SK-N-SH treated with all-trans-retinoic acid at 6 μM for 48 hours (cell line): ENCODE measurements at regions not wholly inside any gene's neighbourhood (a gene's known extent, or its start where the extent isn't known, plus 50 kb on each side); places are given as distances from the start of the nearest gene placed in this dataset.

Experiments
- ARNTL ChIP-seq: fragments of 450-650 bp; formaldehyde crosslinking; IDR thresholded peaks from 2 replicates; pipeline ENCODE4 v1.5.0; 2020; ENCODE audit warnings: low read depth, mild to moderate bottlenecking, moderate library complexity, borderline replicate concordance
- BACH2 ChIP-seq: fragments of 250-450 bp; sonication (Bioruptor Pico); IDR thresholded peaks from 2 replicates; pipeline ENCODE4 v1.9.0; 2021; ENCODE audit warnings: mild to moderate bottlenecking, borderline replicate concordance
- CSDC2 ChIP-seq: fragments of 250-450 bp; sonication (Bioruptor Pico); IDR thresholded peaks from 2 replicates; pipeline ENCODE4 v1.5.0; 2020; ENCODE audit warnings: mild to moderate bottlenecking, moderate library complexity
- ESRRG ChIP-seq: fragments of 250-450 bp; sonication (Bioruptor Pico); IDR thresholded peaks from 2 replicates; pipeline ENCODE4 v1.6.1; 2021; ENCODE audit warnings: mild to moderate bottlenecking
- ISL1 ChIP-seq: fragments of 250-450 bp; sonication (Bioruptor Pico); IDR thresholded peaks from 2 replicates; pipeline ENCODE4 v2.1.2; 2022; ENCODE audit warnings: mild to moderate bottlenecking, moderate library complexity
- POU6F1 ChIP-seq: fragments of 250-450 bp; sonication (Bioruptor Pico); IDR thresholded peaks from 2 replicates; pipeline ENCODE4 v1.8.0; 2021; ENCODE audit warnings: low read depth, mild to moderate bottlenecking, moderate library complexity, borderline replicate concordance
- RARB ChIP-seq: fragments of 250-450 bp; sonication (Bioruptor Pico); IDR thresholded peaks from 2 replicates; pipeline ENCODE4 v1.8.0; 2021; ENCODE audit warnings: mild to moderate bottlenecking, moderate library complexity
- ZC3H10 ChIP-seq: fragments of 250-450 bp; sonication (Bioruptor Pico); IDR thresholded peaks from 2 replicates; pipeline ENCODE4 v1.5.1; 2021; ENCODE audit warnings: mild to moderate bottlenecking, moderate library complexity
- ZFP3 ChIP-seq: fragments of 250-450 bp; sonication (Bioruptor Pico); IDR thresholded peaks from 2 replicates; pipeline ENCODE4 v1.5.0; 2020; ENCODE audit warnings: mild to moderate bottlenecking, moderate library complexity
- ZFP30 ChIP-seq: fragments of 450-650 bp; formaldehyde crosslinking; IDR thresholded peaks from 2 replicates; pipeline ENCODE4 v1.5.0; 2022; ENCODE audit warnings: mild to moderate bottlenecking, moderate library complexity
- ZNF70 ChIP-seq: fragments of 450-650 bp; formaldehyde crosslinking; IDR thresholded peaks from 2 replicates; pipeline ENCODE4 v1.5.0; 2020; ENCODE audit warnings: mild to moderate bottlenecking, moderate library complexity
- TF ChIP-seq, protein P1 (sequence below): fragments of 250-450 bp; sonication (Bioruptor Pico); IDR thresholded peaks from 2 replicates; pipeline ENCODE4 v1.8.0; 2020; ENCODE audit warnings: mild to moderate bottlenecking, moderate library complexity, borderline replicate concordance
- TF ChIP-seq, protein P2 (sequence below): fragments of 250-450 bp; sonication (Bioruptor Pico); IDR thresholded peaks from 2 replicates; pipeline ENCODE4 v1.5.0; 2020; ENCODE audit warnings: mild to moderate bottlenecking, moderate library complexity

DNA sequence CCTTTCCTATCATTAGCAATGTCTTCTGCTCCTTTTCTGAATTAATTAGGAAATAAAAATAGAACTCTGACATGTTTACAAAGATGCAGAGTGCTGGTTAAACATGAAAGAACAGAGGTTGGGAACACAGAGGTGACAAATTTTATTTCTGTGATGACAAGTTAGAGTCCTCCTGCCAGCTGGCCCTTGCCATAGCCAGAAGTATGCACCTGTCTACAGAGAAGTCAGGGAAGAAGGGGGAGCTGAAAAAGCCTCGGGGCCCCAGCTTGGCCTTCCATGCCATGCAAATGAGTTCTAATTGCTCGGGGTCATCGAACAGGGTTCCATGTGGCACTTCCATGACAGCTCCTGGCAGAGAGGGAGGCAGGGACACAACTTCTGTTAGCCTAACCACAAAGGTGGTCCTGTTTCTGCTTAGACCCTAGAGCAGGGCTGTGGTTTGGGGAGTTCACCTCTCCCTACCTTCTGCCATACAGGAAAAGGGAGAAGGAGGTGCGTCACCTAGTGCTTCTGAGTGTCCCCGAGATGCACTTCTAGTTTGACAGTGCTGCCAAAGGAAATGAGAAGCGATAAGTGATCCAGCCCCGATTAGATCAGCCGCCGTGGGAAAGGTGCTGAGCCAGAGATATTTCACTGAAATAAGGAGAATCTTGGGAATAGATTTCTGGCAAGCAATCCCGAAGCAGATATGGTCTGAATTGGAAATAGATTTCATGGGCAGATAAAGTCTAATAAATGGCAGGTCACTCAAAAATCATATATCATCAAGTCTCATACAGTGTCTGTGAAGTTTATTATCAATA lies 155.8 kb upstream of the FOXN3 start:
- TF ChIP-seq ZFP30: no peak
- no peak for TF ChIP-seq BACH2 (CRISPR knock-in tag)
- TF ChIP-seq, protein P1, sequence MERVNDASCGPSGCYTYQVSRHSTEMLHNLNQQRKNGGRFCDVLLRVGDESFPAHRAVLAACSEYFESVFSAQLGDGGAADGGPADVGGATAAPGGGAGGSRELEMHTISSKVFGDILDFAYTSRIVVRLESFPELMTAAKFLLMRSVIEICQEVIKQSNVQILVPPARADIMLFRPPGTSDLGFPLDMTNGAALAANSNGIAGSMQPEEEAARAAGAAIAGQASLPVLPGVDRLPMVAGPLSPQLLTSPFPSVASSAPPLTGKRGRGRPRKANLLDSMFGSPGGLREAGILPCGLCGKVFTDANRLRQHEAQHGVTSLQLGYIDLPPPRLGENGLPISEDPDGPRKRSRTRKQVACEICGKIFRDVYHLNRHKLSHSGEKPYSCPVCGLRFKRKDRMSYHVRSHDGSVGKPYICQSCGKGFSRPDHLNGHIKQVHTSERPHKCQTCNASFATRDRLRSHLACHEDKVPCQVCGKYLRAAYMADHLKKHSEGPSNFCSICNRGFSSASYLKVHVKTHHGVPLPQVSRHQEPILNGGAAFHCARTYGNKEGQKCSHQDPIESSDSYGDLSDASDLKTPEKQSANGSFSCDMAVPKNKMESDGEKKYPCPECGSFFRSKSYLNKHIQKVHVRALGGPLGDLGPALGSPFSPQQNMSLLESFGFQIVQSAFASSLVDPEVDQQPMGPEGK: no peak
- TF ChIP-seq RARB (CRISPR knock-in tag): no peak
- no peak for TF ChIP-seq ZC3H10 (CRISPR knock-in tag)
- no peak for TF ChIP-seq ZFP3
- TF ChIP-seq CSDC2 (CRISPR knock-in tag): no peak
- TF ChIP-seq ISL1 (CRISPR knock-in tag): no peak
- TF ChIP-seq, protein P2, sequence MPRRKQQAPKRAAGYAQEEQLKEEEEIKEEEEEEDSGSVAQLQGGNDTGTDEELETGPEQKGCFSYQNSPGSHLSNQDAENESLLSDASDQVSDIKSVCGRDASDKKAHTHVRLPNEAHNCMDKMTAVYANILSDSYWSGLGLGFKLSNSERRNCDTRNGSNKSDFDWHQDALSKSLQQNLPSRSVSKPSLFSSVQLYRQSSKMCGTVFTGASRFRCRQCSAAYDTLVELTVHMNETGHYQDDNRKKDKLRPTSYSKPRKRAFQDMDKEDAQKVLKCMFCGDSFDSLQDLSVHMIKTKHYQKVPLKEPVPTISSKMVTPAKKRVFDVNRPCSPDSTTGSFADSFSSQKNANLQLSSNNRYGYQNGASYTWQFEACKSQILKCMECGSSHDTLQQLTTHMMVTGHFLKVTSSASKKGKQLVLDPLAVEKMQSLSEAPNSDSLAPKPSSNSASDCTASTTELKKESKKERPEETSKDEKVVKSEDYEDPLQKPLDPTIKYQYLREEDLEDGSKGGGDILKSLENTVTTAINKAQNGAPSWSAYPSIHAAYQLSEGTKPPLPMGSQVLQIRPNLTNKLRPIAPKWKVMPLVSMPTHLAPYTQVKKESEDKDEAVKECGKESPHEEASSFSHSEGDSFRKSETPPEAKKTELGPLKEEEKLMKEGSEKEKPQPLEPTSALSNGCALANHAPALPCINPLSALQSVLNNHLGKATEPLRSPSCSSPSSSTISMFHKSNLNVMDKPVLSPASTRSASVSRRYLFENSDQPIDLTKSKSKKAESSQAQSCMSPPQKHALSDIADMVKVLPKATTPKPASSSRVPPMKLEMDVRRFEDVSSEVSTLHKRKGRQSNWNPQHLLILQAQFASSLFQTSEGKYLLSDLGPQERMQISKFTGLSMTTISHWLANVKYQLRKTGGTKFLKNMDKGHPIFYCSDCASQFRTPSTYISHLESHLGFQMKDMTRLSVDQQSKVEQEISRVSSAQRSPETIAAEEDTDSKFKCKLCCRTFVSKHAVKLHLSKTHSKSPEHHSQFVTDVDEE (CRISPR knock-in tag): no peak
- TF ChIP-seq POU6F1 (CRISPR knock-in tag): no peak
- no peak for TF ChIP-seq ARNTL
- TF ChIP-seq ZNF70 (CRISPR knock-in tag): no peak
- TF ChIP-seq ESRRG: no peak
